ENCODE measurements at regions not wholly inside any gene's neighbourhood (a gene's known extent, or its start where the extent isn't known, plus 50 kb on each side); places are given as distances from the start of the nearest gene placed in this dataset.

- DNase-seq (ENCODE audit: low read depth in 2 of 2): peak; percentile 69
These were observed 55.7 kb downstream of the TIGD2 start for GRCh38 chr4:89166971-89167475.

- DNase-seq (ENCODE audit: low read depth in 2 of 2): no peak
These were observed 60.0 kb downstream of the TIGD2 start for GRCh38 chr4:89171176-89171805.

GRCh38 chr4:89172865-89173264, 61.5 kb downstream of the TIGD2 start:
- DNase-seq (ENCODE audit: low read depth in 2 of 2): no peak

- DNase-seq (ENCODE audit: low read depth in 2 of 2): no peak
These were observed 62.2 kb downstream of the TIGD2 start for GRCh38 chr4:89173336-89174090.

GRCh38 chr4:89174784-89175183, 63.5 kb downstream of the TIGD2 start:
- no peak for DNase-seq (ENCODE audit: low read depth in 2 of 2)

GRCh38 chr4:89175611-89176010, 64.3 kb downstream of the TIGD2 start:
- no peak for DNase-seq (ENCODE audit: low read depth in 2 of 2)

GRCh38 chr4:89177807-89178206, 66.5 kb downstream of the TIGD2 start:
- no peak for DNase-seq (ENCODE audit: low read depth in 2 of 2)

GRCh38 chr4:89184407-89184806, 73.1 kb downstream of the TIGD2 start:
- no peak for DNase-seq (ENCODE audit: low read depth in 2 of 2)
